ENCODE measurements at regions not wholly inside any gene's neighbourhood (a gene's known extent, or its start where the extent isn't known, plus 50 kb on each side); places are given as distances from the start of the nearest gene placed in this dataset.

GRCh38 chr14:78086342-78086741 is 83.8 kb upstream of the NRXN3 start:
- Histone ChIP-seq H3K4me3 (ENCODE audit: control extremely low read depth in 1 of 5, extremely low read depth in 1 of 5, insufficient read depth in 1 of 5, low read depth in 2 of 5, low read length in 4 of 5) (no peak overlapping the region), H4K20me1 (ENCODE audit: control insufficient read depth, insufficient read depth, low read length, poor library complexity, severe bottlenecking) (no peaks in the 10 kb centered on the region), H3K36me3 (replicated peaks in 1 of 2; ENCODE audit: control extremely low read depth in 1 of 2, control insufficient read depth in 1 of 2, extremely low read depth in 1 of 2, insufficient read depth in 2 of 2, low read length in 1 of 2) (no peaks in the 10 kb centered on the region), H3K9me3 (ENCODE audit: control extremely low read depth in 1 of 3, control insufficient read depth in 2 of 3, insufficient read depth in 1 of 3, low read length in 2 of 3) (peaks cover 0 to 3% (median 0%) of the 10 kb centered on the region in 3 donors), H3K79me2 (ENCODE audit: control insufficient read depth, insufficient read depth, low read length) (no peaks in the 10 kb centered on the region), H3K4me1 (ENCODE audit: control insufficient read depth in 2 of 2, insufficient read depth in 2 of 2, low read length in 2 of 2) (no peaks in the 10 kb centered on the region), H3K4me2 (replicated peaks; ENCODE audit: low read depth, low read length, poor library complexity, severe bottlenecking) (no peak overlapping the region), H3K9ac (ENCODE audit: low read length) (no peak overlapping the region), H3K27ac (ENCODE audit: low read length in 2 of 2) (no peak overlapping the region), H3K27me3 (replicated peaks in 1 of 4; ENCODE audit: control extremely low read depth in 1 of 4, control insufficient read depth in 3 of 4, insufficient read depth in 4 of 4, low read length in 3 of 4) (peaks cover 0 to 2% (median 0%) of the 10 kb centered on the region in 4 experiments), H2AFZ (ENCODE audit: insufficient read depth, low read depth, low read length, poor library complexity, severe bottlenecking) (no peak overlapping the region)
- Mint-ChIP-seq H3K4me3 (no peak overlapping the region), H3K27ac (no peak overlapping the region), H3K27me3 (peaks cover 2% of the 10 kb centered on the region), H3K9me3 (ENCODE audit: insufficient read depth) (no peaks in the 10 kb centered on the region), H3K4me1 (no peaks in the 10 kb centered on the region)
- ChIA-PET POLR2A (no interaction called here), CTCF (no interaction called here)
- ATAC-seq (ENCODE audit: low read depth): no peak
- DNase-seq: no peak
- intact Hi-C loops (cut with micrococcal nuclease): no loop called here
- WGBS (ENCODE audit: insufficient coverage): 94% methylated on average over 1 of the region's 4 CpGs
- TF ChIP-seq EZH2 (IDR thresholded peaks at IDR 0.05; ENCODE audit: borderline replicate concordance, insufficient read depth, low read depth, low read length, poor library complexity, severe bottlenecking) (no peak), CTCF (IDR thresholded peaks at IDR 0.05) (no peak)

GRCh38 chr14:78088916-78089315 is 81.3 kb upstream of the NRXN3 start:
- Histone ChIP-seq H2AFZ (ENCODE audit: insufficient read depth, low read depth, low read length, poor library complexity, severe bottlenecking) (no peak overlapping the region), H3K4me2 (replicated peaks; ENCODE audit: low read depth, low read length, poor library complexity, severe bottlenecking) (no peak overlapping the region), H3K9ac (ENCODE audit: low read length) (no peak overlapping the region), H4K20me1 (ENCODE audit: control insufficient read depth, insufficient read depth, low read length, poor library complexity, severe bottlenecking) (no peaks in the 10 kb centered on the region), H3K27me3 (replicated peaks in 1 of 4; ENCODE audit: control extremely low read depth in 1 of 4, control insufficient read depth in 3 of 4, insufficient read depth in 4 of 4, low read length in 3 of 4) (peaks cover 0 to 2% (median 0%) of the 10 kb centered on the region in 4 experiments), H3K4me1 (ENCODE audit: control insufficient read depth in 2 of 2, insufficient read depth in 2 of 2, low read length in 2 of 2) (no peaks in the 10 kb centered on the region), H3K4me3 (ENCODE audit: control extremely low read depth in 1 of 5, extremely low read depth in 1 of 5, insufficient read depth in 1 of 5, low read depth in 2 of 5, low read length in 4 of 5) (no peak overlapping the region), H3K9me3 (ENCODE audit: control extremely low read depth in 1 of 3, control insufficient read depth in 2 of 3, insufficient read depth in 1 of 3, low read length in 2 of 3) (peaks cover 0 to 3% (median 0%) of the 10 kb centered on the region in 3 donors), H3K36me3 (replicated peaks in 1 of 2; ENCODE audit: control extremely low read depth in 1 of 2, control insufficient read depth in 1 of 2, extremely low read depth in 1 of 2, insufficient read depth in 2 of 2, low read length in 1 of 2) (no peaks in the 10 kb centered on the region), H3K79me2 (ENCODE audit: control insufficient read depth, insufficient read depth, low read length) (no peaks in the 10 kb centered on the region), H3K27ac (ENCODE audit: low read length in 2 of 2) (no peak overlapping the region)
- Mint-ChIP-seq H3K27me3 (peaks cover 6% of the 10 kb centered on the region), H3K4me1 (no peaks in the 10 kb centered on the region), H3K27ac (no peak overlapping the region), H3K9me3 (ENCODE audit: insufficient read depth) (no peaks in the 10 kb centered on the region), H3K4me3 (no peak overlapping the region)
- intact Hi-C loops (cut with micrococcal nuclease): no loop called here
- ATAC-seq (ENCODE audit: low read depth) (no peak), DNase-seq (no peak)
- ChIA-PET POLR2A (no interaction called here), CTCF (no interaction called here)
- WGBS (ENCODE audit: insufficient coverage): no CpG with 5 or more reads among the region's 3 CpGs
- no peak for TF ChIP-seq CTCF (IDR thresholded peaks at IDR 0.05)
- no peak for TF ChIP-seq EZH2 (IDR thresholded peaks at IDR 0.05; ENCODE audit: borderline replicate concordance, insufficient read depth, low read depth, low read length, poor library complexity, severe bottlenecking)

Data from B cell (primary cell).